GM12891 (cell line): ENCODE measurements at regions not wholly inside any gene's neighbourhood (a gene's known extent, or its start where the extent isn't known, plus 50 kb on each side); places are given as distances from the start of the nearest gene placed in this dataset.

ENCODE experiments used
- DNase-seq: peaks from one replicate; pipeline ENCODE4 v3.0.0; 2011; ENCODE audit warnings: low spot score; ENCODE audit not compliant: insufficient read length
- FAIRE-seq: peaks from 2 replicates; lab custom pipeline; 2011; peaks lifted over from hg19 to GRCh38; lab: Jason Lieb, UNC
- PAX5 ChIP-seq: IDR thresholded peaks from 2 replicates; pipeline ENCODE4 v1.6.1; 2011; ENCODE audit warnings: low read length, moderate library complexity, mild to moderate bottlenecking; ENCODE audit not compliant: insufficient read depth, severe bottlenecking
- POLR2A ChIP-seq: IDR thresholded peaks from 2 replicates; pipeline ENCODE4 v1.6.1; 2011; ENCODE audit warnings: low read depth, low read length, control low read depth
- POLR2AphosphoS5 ChIP-seq: IDR thresholded peaks from 2 replicates; pipeline ENCODE4 v1.6.1; 2011; ENCODE audit warnings: low read depth, low read length, control low read depth
- POU2F2 ChIP-seq: IDR thresholded peaks from 2 replicates; pipeline ENCODE4 v1.6.1; 2011; ENCODE audit warnings: low read depth, mild to moderate bottlenecking, control low read depth, low read length, moderate library complexity
- SPI1 ChIP-seq: IDR thresholded peaks from 2 replicates; pipeline ENCODE4 v1.6.1; 2011; ENCODE audit warnings: low read depth, low read length, control low read depth
- TAF1 ChIP-seq: IDR thresholded peaks from 2 replicates; pipeline ENCODE4 v1.6.1; 2011; ENCODE audit warnings: low read depth, low read length, control low read depth

- no peak for TF ChIP-seq POLR2A
- TF ChIP-seq TAF1 = no peak
- TF ChIP-seq POLR2AphosphoS5 = no peak
- no peak for TF ChIP-seq SPI1
- TF ChIP-seq PAX5 = no peak
- TF ChIP-seq POU2F2 = no peak
- peak; percentile 74 for FAIRE-seq
- no peak for DNase-seq
Observed at GRCh38 chrX:134144231-134144630, 92.8 kb upstream of the CCDC160 start.

GRCh38 chrX:134146493-134146892 lies 90.5 kb upstream of the CCDC160 start:
- DNase-seq (no peak), FAIRE-seq (no peak)
- TF ChIP-seq PAX5 (no peak), SPI1 (no peak), POLR2AphosphoS5 (no peak), POU2F2 (no peak), POLR2A (no peak), TAF1 (no peak)

GRCh38 chrX:134148172-134148692 lies 88.8 kb upstream of the CCDC160 start:
- TF ChIP-seq PAX5 = no peak
- TF ChIP-seq POU2F2 = no peak
- TF ChIP-seq POLR2AphosphoS5 = no peak
- no peak for TF ChIP-seq SPI1
- no peak for TF ChIP-seq POLR2A
- no peak for TF ChIP-seq TAF1
- DNase-seq = no peak
- no peak for FAIRE-seq

GRCh38 chrX:134158821-134159512 lies 78.0 kb upstream of the CCDC160 start:
- peak; percentile 76 for FAIRE-seq
- DNase-seq = no peak

GRCh38 chrX:134161162-134161561 lies 75.8 kb upstream of the CCDC160 start:
- peak; percentile 58 for FAIRE-seq
- TF ChIP-seq TAF1 (no peak), SPI1 (peak; percentile 87)
- no peak for DNase-seq

More at GRCh38 chrX:134158821-134159512, 78.0 kb upstream of the CCDC160 start:
- TF ChIP-seq TAF1 = no peak
- TF ChIP-seq POU2F2 = no peak
- no peak for TF ChIP-seq POLR2AphosphoS5
- no peak for TF ChIP-seq SPI1
- TF ChIP-seq POLR2A = no peak
- no peak for TF ChIP-seq PAX5

- FAIRE-seq (no peak), DNase-seq (no peak)
- TF ChIP-seq TAF1 (no peak), POLR2A (no peak), PAX5 (no peak), POLR2AphosphoS5 (no peak), SPI1 (no peak), POU2F2 (no peak)
Observed at GRCh38 chrX:134162032-134162431, 75.0 kb upstream of the CCDC160 start.

- DNase-seq (no peak), FAIRE-seq (no peak)
- TF ChIP-seq POU2F2 = no peak
- no peak for TF ChIP-seq TAF1
- TF ChIP-seq SPI1 = no peak
- TF ChIP-seq POLR2AphosphoS5 = no peak
- TF ChIP-seq PAX5 = no peak
- no peak for TF ChIP-seq POLR2A
Observed at GRCh38 chrX:134163836-134164235, 73.1 kb upstream of the CCDC160 start.

GRCh38 chrX:134167591-134168203 lies 69.3 kb upstream of the CCDC160 start:
- no peak for TF ChIP-seq POLR2AphosphoS5
- no peak for TF ChIP-seq TAF1
- no peak for TF ChIP-seq PAX5
- TF ChIP-seq POU2F2 = no peak
- no peak for TF ChIP-seq SPI1
- TF ChIP-seq POLR2A = no peak
- DNase-seq (no peak), FAIRE-seq (no peak)

- peak; percentile 59 for FAIRE-seq
- TF ChIP-seq PAX5 = no peak
- no peak for TF ChIP-seq TAF1
- TF ChIP-seq POLR2A = no peak
- no peak for TF ChIP-seq SPI1
- TF ChIP-seq POLR2AphosphoS5 = no peak
- TF ChIP-seq POU2F2 = no peak
- DNase-seq = no peak
Observed at GRCh38 chrX:134171661-134172587, 65.1 kb upstream of the CCDC160 start.
